NCI-H524 (cell line): ENCODE measurements at regions not wholly inside any gene's neighbourhood (a gene's known extent, or its start where the extent isn't known, plus 50 kb on each side); places are given as distances from the start of the nearest gene placed in this dataset.
"Not testable (repeated sequence)": the region's sequence is repeated elsewhere in the genome, so short reads cannot be mapped to it uniquely, and the experiment has no call there.

ENCODE experiments used
- DNase-seq, 2 experiments: peaks; one replicate each; lab custom pipeline; 2025; lab: John Stamatoyannopoulos, UW

GRCh38 chr18:5720132-5720531, 175.2 kb downstream of the TMEM200C start:
- peak; percentile 16 to 25 for DNase-seq

- peak; percentile 77 to 95 for DNase-seq
These were observed 173.5 kb upstream of the EPB41L3 start for GRCh38 chr18:5717256-5717655.

GRCh38 chr18:5710676-5711075, 166.9 kb upstream of the EPB41L3 start:
- no peak for DNase-seq

DNA sequence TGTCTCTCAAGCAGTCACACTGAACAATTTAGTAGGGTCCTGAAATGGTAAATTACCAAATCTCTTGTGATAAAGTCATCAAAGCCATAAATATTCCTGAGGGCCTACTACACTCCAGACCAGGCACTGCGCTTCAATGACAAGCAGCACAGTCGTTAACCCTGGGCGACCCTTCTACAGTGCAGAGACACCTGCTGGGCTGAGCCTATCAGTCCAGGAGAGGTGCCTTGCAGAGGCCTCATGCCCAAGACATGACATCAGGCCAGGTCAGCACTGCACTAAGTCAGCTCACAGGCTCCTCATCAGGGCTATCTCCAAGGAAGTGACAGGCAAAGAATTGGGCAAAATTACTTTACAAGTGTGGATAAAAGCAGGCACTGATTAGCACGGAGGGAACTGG, 166.4 kb upstream of the EPB41L3 start:
- no peak for DNase-seq

DNA sequence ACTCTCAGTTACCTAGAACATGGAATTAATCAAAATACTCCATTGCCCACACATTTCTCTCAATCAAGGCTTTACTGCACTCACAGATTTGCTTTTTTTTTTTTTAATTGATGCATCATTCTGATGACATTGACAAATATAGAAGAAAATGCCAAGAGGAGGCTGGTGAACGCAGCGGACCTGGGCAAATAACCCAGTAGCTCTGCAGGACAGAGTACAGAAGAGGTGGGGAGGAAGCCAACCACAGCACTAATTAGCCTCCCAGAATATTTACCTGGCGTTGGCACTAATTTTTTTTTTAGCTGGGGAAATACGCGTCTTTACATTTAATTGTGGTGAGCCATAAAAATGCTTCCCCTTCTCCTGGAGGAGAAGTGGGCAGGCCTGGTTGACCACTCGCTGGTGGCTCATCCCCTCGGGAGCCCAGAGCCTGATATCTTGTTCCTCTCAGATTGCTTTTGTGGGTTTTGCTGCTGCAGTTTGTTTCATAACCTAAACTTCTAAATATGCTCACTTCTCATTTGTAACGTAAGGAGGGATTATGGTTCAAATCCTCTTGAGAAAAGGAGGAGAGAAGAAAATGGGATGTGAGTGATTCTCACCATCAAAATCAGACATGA, 165.8 kb upstream of the EPB41L3 start:
- DNase-seq, result no peak

GRCh38 chr18:5707586-5707985, 163.8 kb upstream of the EPB41L3 start:
- no peak for DNase-seq

- DNase-seq, result no peak
These were observed 161.6 kb upstream of the EPB41L3 start for GRCh38 chr18:5705393-5705792.

- no peak for DNase-seq
These were observed 161.1 kb upstream of the EPB41L3 start for GRCh38 chr18:5704847-5705246.

GRCh38 chr18:5702016-5702415, 158.2 kb upstream of the EPB41L3 start:
- DNase-seq, result not testable (repeated sequence)

DNA sequence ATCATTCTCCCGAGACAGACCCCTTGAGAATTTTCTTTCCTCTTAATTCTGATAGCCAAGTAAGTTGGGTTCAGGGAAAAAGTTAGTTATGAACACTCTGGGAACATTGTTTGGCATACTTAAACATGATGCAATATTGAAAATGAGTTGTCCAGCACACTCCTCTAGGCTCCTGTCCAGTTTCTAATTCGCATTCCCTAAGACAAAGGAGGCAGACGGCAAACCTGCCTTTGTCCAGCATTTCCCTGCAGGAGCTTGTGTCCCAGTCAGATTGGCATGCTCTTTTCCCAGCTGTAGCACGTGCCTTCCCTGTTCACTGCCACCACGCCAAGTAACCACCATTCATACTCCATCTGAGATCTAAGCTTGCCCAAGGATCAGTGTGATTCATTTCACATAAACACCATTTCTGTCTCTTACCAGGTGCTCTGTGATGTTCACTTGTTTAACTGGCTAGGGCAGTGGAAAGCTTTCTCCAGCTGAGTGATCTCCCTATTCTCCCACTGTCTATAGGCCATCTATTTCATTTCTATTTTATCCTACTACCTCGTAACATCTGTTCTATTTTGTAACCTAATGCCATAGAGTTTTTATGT, 150.0 kb upstream of the EPB41L3 start:
- DNase-seq, result no peak

GRCh38 chr18:5678779-5679406, 135.1 kb upstream of the EPB41L3 start:
- no peak for DNase-seq

- no peak for DNase-seq
These were observed 134.5 kb upstream of the EPB41L3 start for GRCh38 chr18:5678278-5678677.

DNA sequence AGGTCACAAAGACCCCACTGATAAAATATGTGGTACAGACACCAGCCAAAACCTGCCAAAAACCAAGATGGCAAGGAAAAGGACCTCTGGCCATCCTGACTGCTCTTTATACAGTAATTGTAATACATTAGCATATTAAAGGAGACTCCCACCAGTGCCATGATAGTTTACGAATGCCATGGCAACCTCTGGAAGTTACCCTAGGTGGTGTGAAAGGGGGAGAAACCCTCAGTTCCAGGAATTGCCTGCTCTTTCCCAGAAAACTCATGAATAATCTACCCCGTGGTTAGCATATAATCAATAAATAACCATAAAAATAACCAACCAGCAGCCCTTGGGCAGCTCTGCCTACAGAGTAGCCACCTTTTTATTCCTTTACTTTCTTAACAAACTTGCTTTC, 129.8 kb upstream of the EPB41L3 start:
- no peak for DNase-seq

GRCh38 chr18:5669585-5669984, 125.8 kb upstream of the EPB41L3 start:
- DNase-seq, result no peak

GRCh38 chr18:5668087-5668715, 124.4 kb upstream of the EPB41L3 start:
- no peak for DNase-seq

GRCh38 chr18:5667356-5667755, 123.6 kb upstream of the EPB41L3 start:
- no peak for DNase-seq

GRCh38 chr18:5662586-5663090, 118.8 kb upstream of the EPB41L3 start:
- DNase-seq, result no peak

DNA sequence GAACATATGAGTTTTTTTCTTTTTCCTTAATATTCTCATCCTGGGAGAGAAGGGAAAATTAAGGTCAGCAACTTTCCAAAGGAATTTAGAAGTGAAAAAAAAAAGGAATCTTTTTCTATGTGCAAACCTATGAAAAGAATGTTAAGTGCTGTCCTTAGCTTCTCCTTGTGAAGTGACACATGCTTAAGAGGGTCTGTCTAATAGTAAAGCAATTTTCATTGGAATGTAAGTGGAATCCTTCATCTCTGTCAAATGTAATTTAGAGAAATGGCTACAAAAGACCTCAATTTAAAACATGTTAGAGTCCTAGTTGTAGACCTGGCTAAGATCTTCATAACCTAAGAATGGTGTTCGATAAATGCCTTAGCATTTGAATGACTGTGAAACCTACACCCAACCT, 117.4 kb upstream of the EPB41L3 start:
- DNase-seq, result peak in 1 of 2 experiments; percentile 41

- DNase-seq, result no peak
These were observed 110.0 kb upstream of the EPB41L3 start for GRCh38 chr18:5653802-5654201.

DNA sequence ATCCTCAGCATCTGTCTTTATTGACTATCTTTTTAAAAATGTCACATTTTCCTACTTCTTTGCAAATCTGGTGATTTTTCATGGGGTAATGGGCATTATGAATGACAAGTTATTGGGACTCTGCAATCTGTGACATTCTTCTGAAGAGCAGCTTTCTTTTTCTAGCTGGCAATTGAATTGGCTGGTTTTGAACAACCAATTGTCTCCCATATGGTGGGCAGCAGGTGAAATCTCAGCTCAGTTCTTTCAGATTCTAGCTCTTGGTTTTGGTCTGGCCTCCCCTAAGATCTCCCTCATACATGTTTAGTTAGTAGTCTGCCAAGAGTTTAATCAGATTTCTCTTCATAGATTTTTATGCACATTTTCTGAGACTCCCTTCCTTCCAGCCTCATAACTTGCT, 107.9 kb upstream of the EPB41L3 start:
- no peak for DNase-seq

- DNase-seq, result no peak
These were observed 105.6 kb upstream of the EPB41L3 start for GRCh38 chr18:5649439-5649838.

GRCh38 chr18:5646739-5647138, 102.9 kb upstream of the EPB41L3 start:
- no peak for DNase-seq

DNA sequence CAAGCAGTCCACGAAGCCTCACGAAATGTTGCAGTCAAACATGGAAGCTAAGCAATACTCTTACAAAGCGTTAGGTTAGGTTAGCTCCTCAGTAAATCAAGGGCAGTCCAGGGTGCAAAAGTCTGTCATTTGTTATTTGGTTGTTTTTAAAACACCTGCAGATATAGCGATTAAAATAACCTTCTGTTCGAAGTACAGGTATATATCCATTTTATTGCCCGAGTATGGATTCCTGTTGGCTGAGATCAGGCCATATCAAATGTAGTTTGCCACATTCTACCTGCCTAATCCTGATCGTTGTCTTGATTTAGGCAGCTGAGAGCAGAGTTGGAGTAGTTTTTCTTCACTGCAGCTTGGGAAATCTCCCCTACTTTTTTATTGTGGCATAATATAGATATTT, 99.5 kb upstream of the EPB41L3 start:
- DNase-seq, result no peak
